HG02973 (cell line): ENCODE measurements at regions not wholly inside any gene's neighbourhood (a gene's known extent, or its start where the extent isn't known, plus 50 kb on each side); places are given as distances from the start of the nearest gene placed in this dataset.
A peak's percentile ranks its signal among the peaks of the same experiment; 100 is the strongest.
"Not testable (repeated sequence)": the region's sequence is repeated elsewhere in the genome, so short reads cannot be mapped to it uniquely, and the experiment has no call there.

Experiments
- ATAC-seq: cut with Tn5 transposase; IDR thresholded peaks from one replicate; pipeline ENCODE4 v1.9.1; 2021; ENCODE audit warnings: moderate library complexity; ENCODE audit not compliant: unreplicated experiment

- peak; percentile 63 for ATAC-seq
Measured at GRCh38 chrX:118212817-118213183, 96.2 kb upstream of the KLHL13 start.

GRCh38 chrX:118215346-118215745, 98.7 kb upstream of the KLHL13 start:
- no peak for ATAC-seq

- ATAC-seq: no peak
Measured at GRCh38 chrX:118216087-118216486, 99.5 kb upstream of the KLHL13 start.

GRCh38 chrX:118216509-118216908, 99.9 kb upstream of the KLHL13 start:
- ATAC-seq: no peak

GRCh38 chrX:118218079-118218478, 101.5 kb upstream of the KLHL13 start:
- no peak for ATAC-seq

GRCh38 chrX:118218940-118219339, 102.3 kb upstream of the KLHL13 start:
- ATAC-seq: no peak

- no peak for ATAC-seq
Measured at GRCh38 chrX:118219866-118220265, 103.3 kb upstream of the KLHL13 start.

- ATAC-seq: no peak
Measured at GRCh38 chrX:118220509-118220908, 103.9 kb upstream of the KLHL13 start.

GRCh38 chrX:118221270-118221669, 104.7 kb upstream of the KLHL13 start:
- ATAC-seq: no peak

GRCh38 chrX:118221733-118222132, 105.1 kb upstream of the KLHL13 start:
- ATAC-seq: no peak

- ATAC-seq: no peak
Measured at GRCh38 chrX:118222421-118222820, 105.8 kb upstream of the KLHL13 start.

GRCh38 chrX:118225711-118226428, 109.3 kb upstream of the KLHL13 start:
- ATAC-seq: peak; percentile 65

GRCh38 chrX:118228041-118228440, 111.4 kb upstream of the KLHL13 start:
- no peak for ATAC-seq

GRCh38 chrX:118228456-118228855, 111.8 kb upstream of the KLHL13 start:
- ATAC-seq: no peak

GRCh38 chrX:118231464-118231863, 114.4 kb upstream of the WDR44 start:
- no peak for ATAC-seq

- no peak for ATAC-seq
Measured at GRCh38 chrX:118239178-118239870, 106.6 kb upstream of the WDR44 start.

GRCh38 chrX:118239913-118240698, 105.8 kb upstream of the WDR44 start:
- no peak for ATAC-seq

GRCh38 chrX:118246961-118247360, 98.9 kb upstream of the WDR44 start:
- not testable (repeated sequence) for ATAC-seq

- ATAC-seq: no peak
Measured at GRCh38 chrX:118249146-118249545, 96.8 kb upstream of the WDR44 start.

- ATAC-seq: no peak
Measured at GRCh38 chrX:118250445-118250844, 95.5 kb upstream of the WDR44 start.

GRCh38 chrX:118251271-118251670, 94.6 kb upstream of the WDR44 start:
- no peak for ATAC-seq

GRCh38 chrX:118252967-118253366, 92.9 kb upstream of the WDR44 start:
- no peak for ATAC-seq
